ENCODE measurements at regions not wholly inside any gene's neighbourhood (a gene's known extent, or its start where the extent isn't known, plus 50 kb on each side); places are given as distances from the start of the nearest gene placed in this dataset.

DNA sequence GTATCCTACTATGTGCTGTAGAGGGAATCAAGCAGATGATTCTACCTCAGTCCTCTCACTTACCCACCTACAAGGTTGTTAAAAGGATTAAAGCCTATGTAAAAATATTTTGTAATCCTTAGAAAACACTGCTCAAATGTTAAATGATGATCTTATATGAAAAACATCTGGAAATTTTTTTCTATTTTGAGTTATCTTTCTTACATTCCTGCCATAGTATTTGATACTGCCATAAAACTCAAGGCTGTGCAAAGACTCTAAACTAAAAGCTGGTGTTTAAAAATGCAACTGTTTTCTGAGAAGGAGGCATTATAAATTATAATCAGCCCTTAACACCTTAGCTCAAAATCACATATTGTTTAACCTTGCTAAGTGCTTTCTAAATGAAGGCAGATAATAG is 474.2 kb downstream of the PRELID2 start:
- DNase-seq (ENCODE audit: low spot score) = no peak

GRCh38 chr5:145350513-145350912 is 484.6 kb downstream of the PRELID2 start:
- no peak for DNase-seq (ENCODE audit: low spot score)

DNA sequence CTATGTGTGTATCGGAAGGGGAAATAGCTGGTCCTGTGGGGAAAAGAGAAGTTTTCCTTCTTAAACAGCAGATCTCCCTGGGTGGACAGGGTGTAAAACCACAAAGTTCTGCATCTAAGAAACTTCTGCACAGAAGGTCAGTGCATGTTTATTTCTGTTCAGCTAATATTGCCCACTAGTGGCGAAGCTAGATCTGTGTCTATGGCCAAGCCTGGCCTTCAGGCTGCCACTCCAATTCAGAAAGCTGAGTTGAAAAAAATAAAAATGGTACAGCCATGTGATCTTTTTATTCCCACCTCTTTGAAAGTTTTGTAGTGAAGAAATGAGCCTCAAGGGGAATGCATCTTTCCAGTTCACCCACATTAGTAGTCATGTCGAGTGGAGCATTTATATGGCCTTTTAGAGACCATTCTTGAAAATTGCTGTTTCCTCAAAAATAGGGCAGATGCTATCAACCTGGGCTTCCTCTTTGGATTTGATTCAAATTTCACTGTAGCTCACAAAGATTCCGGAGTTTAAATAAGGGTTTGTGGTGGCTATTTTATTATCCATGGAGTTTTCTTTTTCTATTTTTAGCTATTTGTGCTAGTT is 488.0 kb downstream of the PRELID2 start:
- DNase-seq (ENCODE audit: low spot score) = no peak

DNA sequence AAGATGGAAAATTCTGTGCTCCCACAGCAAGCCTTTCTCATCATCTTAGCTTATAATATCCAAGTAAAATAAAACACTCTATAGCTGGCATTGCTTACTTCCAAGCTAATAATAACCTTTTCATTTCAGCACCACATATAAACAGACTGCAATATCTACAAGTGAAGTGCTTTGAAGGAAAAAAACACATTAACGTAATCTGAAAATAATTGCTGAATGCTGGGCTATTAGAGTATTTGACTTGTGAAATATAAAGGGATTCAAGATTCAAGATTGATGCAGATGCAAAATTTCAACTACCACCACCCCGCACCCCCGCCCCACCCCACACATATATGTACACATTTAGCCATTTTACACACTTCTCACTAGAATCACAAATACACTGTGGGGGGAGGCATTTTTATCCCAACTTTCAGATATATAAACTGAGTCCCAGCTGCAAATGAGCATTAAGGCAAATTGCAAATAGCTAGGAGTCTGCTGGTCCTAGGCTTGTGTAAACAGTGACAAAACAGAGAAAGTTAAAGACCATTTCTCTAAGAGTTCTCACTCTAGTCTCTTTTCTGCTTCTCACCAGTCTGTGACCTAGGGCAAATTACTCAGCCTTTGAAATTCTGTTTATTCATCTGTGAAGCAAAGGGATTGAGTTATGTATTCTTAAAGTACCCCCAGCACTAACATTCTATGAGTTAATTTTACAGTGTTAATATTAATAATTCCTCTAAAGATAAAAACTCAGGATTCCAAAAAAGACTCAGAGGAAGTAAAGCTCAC is 489.4 kb downstream of the PRELID2 start:
- no peak for DNase-seq (ENCODE audit: low spot score)

DNA sequence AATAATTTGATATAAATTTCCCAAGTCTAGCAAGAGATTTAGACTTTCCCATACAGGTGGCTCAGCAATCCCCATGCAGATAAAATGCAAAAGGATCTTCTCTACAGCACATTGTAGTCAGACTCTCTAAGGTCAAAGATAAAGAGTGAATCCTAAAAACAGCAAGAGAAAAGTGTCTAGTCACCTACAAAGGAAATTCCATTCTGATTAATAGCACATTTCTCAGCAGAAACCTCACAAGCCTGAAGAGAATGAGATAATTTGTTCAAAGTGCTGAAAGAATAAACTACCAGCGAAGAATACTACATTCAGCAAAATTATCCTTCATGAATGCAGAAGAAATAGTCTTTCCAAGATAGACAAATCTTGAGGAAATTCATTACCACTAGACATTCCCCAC is 493.3 kb downstream of the PRELID2 start:
- DNase-seq (ENCODE audit: low spot score) = no peak

- DNase-seq (ENCODE audit: low spot score) = no peak
These were observed 495.0 kb downstream of the PRELID2 start for GRCh38 chr5:145340099-145340498.

DNA sequence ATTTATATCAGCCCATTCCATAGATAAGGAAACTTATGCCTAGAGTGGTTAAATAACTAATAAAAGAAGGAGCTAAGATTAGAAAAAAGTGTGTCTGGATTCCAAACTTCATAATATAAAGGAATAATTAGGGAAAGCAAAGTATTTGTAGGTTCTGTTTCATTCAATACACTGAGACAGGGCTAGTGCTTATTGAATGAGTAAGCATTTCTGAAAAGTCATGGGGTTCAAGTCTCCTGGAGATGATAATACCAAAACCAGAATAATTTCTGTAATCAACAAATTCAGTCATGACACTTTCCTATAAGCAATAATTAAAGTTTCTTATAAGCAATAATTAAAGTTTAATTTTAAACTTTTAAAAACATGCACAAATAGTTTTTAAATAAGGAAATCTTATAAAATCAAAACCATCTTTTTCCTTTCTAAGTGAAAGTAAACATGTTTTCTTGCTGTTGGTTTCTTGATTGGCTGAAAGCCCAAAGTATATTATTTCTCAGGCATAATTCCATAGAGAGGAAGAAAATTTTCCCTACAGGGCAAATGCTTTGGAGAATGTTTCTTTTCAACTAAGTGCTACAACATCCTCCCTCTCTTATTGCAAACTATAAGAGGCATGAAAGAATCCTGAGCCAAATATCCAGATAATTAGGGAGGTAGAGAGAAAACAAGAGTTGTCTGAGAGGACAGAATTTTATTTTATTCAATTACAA is 510.2 kb downstream of the PRELID2 start:
- DNase-seq (ENCODE audit: low spot score) = no peak

DNA sequence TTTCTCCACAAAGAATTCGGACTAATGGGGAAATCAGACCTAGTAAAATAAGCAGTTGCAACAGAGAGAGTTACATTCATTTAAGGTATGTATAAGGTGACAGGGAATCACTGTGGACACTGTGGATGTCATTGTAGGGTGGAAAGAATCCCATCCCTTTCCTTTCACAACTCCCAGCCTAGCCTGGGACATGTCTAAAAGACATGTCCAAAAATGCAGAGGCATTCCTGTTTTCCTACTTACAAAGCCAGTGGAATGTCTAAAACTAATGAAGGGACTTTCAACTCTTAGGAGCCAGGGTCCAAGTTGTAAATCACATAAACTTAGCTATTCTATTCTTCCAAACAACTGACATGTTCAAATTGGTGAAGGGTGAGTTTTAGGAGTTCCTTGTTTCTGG is 511.0 kb downstream of the PRELID2 start:
- DNase-seq (ENCODE audit: low spot score) = no peak

GRCh38 chr5:145316282-145316681 is 518.9 kb downstream of the PRELID2 start:
- no peak for DNase-seq (ENCODE audit: low spot score)

- DNase-seq (ENCODE audit: low spot score) = no peak
These were observed 527.2 kb downstream of the PRELID2 start for GRCh38 chr5:145307866-145308382.

DNA sequence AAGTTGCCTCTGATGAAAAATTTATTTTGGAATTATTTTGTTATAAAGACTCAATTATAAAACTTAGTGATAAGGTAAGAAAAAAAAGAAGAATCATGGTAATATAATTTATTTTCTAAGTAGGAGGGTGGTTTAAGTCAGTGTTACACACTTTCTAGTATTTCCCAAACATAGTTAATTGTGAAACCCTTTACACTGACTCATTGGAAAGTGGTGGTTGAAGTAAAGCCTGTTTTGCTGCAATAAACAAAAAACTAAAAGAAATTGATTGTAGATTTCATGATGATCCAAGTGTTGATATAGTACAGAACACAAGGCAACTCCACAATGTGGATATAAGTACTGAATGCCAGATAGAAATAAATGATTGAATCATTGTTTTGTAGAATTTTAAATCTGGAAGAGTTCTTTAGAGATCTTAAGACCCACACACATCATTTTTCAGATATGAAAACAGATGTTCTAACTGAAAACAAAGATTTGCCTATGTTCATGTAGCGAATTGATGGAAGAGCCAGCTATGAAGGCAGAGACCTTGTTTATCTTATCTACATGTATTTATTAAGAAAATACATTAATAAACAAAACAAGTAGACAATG is 539.8 kb downstream of the PRELID2 start:
- DNase-seq (ENCODE audit: low spot score) = no peak

- no peak for DNase-seq (ENCODE audit: low spot score)
These were observed 540.8 kb downstream of the PRELID2 start for GRCh38 chr5:145294331-145294730.

- DNase-seq (ENCODE audit: low spot score) = no peak
These were observed 541.4 kb downstream of the PRELID2 start for GRCh38 chr5:145293716-145294115.

DNA sequence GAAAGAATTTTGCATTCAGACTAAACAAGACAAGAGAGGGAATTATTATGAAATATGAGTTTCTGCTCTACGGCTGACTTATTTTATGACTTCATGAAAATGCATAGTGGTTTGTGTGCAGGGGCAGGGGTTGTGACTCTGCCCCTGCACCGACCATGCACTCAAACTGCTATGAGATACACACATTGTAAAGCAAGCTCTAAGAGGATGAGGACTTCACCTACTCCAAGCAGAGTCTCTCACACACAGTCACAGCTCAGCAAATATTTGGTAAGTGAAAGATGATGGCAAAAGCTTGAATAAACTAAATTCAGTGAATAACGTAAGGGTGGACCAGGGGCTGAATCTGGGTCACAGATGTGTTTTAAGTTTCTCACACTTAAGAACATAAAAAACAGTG is 542.9 kb downstream of the PRELID2 start:
- DNase-seq (ENCODE audit: low spot score) = no peak

DNA sequence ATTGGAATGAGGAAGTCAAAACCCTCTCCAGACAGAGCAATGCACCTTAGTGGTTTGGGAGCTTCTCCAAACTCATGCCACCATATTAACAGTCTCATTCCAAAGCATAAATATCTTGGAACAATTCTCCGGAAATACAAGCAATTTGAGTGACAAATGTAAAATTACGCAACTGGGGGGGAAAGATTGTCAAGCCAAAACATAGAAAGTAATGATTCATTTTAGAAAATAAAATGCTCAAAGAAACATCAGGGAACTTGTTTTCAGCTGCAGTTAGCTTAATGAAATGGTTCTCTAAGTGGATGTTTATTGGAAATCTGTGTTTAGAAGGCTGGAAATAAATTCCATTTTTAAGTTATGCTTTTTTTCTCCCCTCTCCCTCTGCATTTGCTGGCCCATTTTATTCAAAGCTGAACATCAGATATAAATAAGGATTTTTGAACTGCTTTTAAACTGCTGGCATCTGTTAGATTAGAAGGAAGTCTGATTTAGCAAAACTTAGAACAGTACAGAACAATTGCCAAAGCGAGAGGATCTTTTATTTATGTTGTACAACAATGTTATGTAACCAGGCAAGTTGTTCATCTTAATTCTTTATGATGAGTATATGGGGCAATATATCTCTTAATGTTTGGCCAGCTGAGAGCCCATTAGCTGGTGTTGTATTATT is 551.9 kb downstream of the PRELID2 start:
- DNase-seq (ENCODE audit: low spot score) = no peak

DNA sequence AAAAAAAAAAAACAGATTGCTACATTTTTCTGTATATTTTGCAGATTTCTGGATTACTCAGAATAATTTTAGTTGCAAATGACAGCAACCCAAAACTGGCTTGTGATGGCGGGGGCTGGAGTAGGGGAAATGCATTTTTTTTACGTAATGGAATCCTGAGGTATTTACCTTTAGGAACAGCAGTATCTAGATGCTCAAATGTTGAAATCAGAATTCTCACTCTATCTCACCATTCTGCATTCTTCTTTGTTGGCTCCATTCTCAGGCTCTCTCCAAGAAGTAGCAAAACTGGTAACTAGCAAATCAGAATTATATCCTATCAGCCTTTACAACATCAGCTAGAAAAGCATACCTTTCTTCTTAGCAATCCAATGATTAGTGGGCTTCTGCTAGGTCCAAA is 554.3 kb downstream of the PRELID2 start:
- no peak for DNase-seq (ENCODE audit: low spot score)

DNA sequence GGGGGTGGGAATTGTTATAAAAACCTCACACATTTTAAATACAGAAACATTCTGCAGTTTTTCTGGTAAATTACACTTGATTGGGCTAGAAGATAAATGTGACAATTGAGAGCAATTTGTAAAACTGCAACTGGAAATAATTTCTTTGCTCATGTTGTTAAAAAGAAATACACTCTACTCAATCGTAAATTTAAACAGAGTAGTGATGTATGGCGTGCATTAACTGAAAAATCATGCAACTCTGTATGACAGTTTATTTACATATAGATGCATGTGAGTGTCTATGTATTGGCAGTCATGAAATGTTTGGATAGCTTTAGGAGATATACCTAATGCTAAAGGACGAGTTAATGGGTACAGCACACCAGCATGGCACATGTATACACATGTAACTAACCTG is 554.9 kb downstream of the PRELID2 start:
- DNase-seq (ENCODE audit: low spot score) = no peak

DNA sequence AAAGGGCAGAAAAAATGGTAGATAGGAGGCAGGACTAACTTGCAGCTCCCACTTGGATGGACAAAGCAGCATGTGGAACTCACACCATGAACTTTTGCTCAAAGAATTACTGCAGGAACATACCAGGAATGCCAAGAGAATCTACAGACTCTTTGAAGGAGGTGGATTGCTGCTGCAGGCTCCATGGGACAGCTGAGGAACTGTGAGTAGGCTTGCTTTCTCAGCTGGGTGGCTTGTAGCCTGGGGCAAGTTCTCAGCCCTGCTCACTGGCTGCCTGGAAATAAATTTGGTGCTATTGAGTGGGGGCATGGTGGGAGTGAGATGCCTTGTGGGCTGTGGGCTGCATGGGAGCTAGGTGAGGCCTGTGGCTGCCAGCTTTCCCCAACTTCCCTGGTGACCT is 574.5 kb downstream of the PRELID2 start:
- no peak for DNase-seq (ENCODE audit: low spot score)

- no peak for DNase-seq (ENCODE audit: low spot score)
These were observed 587.4 kb downstream of the PRELID2 start for GRCh38 chr5:145247745-145248040.

GRCh38 chr5:145246961-145247744 is 588.0 kb downstream of the PRELID2 start:
- DNase-seq (ENCODE audit: low spot score) = no peak

- no peak for DNase-seq (ENCODE audit: low spot score)
These were observed 588.8 kb downstream of the PRELID2 start for GRCh38 chr5:145246379-145246778.

- no peak for DNase-seq (ENCODE audit: low spot score)
These were observed 589.8 kb downstream of the PRELID2 start for GRCh38 chr5:145245354-145245753.

All from CD4-positive, alpha-beta T cell treated with Interleukin-15 for 4 hours (primary cell).